CD4-positive, alpha-beta T cell treated with Interleukin-1 beta for 1 hour (primary cell): ENCODE measurements at regions not wholly inside any gene's neighbourhood (a gene's known extent, or its start where the extent isn't known, plus 50 kb on each side); places are given as distances from the start of the nearest gene placed in this dataset.
"Not testable (repeated sequence)": the region's sequence is repeated elsewhere in the genome, so short reads cannot be mapped to it uniquely, and the experiment has no call there.

Experiments
- DNase-seq, 2 donors: peaks; one replicate each; pipeline ENCODE4 v3.0.0-alpha.2; 2020 to 2022

DNA sequence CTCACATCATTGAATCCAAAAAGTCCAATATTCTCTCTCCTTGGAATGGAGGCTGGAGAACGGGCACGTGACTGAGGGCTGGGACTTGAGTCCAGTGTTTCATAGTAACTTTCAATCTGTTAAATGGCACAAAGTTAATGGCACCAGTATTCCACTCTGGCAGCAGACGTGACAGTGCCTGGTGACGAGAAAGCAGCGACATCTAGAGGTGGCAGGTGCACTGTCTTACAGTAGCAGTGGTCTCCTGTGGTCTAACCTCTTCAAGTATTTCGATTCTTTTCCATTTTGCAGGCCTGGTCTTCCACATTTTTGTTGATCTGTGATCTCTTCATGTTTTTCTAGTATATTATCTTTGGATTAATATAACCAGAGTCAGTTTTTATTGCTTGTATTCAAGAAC, 107.1 kb downstream of the OXSM start:
- DNase-seq = no peak

- DNase-seq = no peak
Observed at GRCh38 chr3:25899352-25900101, 109.6 kb downstream of the OXSM start.

GRCh38 chr3:25900161-25900560, 110.3 kb downstream of the OXSM start:
- DNase-seq = no peak

- peak in 1 of 2 donors; percentile 16 for DNase-seq
Observed at GRCh38 chr3:25901796-25902195, 111.9 kb downstream of the OXSM start.

DNA sequence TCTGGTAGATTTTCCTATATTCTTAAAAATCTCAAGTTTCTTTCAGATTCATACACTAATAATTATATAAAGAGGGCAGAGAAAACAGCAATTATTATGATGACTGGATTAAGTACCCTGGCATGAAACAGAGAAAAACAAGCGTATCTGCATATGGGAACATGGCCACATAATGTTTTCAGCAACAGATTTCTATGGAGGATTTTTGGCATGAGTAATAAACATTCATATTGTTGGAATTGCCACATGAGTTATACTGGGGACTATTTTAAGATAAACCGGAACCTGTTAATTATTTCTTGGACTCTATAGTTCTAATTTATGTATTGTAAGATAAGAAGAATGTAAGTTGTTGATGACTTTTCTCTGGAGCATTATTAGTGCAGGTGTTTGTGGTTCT, 112.7 kb downstream of the OXSM start:
- no peak for DNase-seq

- no peak for DNase-seq
Observed at GRCh38 chr3:25903371-25904129, 113.7 kb downstream of the OXSM start.

DNA sequence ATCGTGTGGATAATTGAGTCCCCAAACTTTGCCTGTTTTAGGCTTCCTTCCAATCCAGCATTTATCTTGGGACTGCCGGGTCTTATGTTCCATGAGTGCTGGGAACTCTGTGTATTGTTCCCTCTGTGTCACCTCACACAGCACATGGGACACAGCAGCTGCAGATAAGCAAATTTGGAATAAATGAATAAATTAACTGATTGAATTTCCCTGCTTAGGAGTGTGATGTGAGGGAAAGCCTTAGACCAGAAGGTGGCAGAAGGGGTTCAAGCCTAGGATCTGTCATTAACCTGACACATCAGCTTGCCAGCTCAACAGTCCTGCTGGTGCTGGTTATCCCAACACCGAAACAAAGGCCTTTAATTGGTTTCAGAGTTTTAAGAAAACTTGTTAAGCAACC, 114.3 kb downstream of the OXSM start:
- DNase-seq = no peak

GRCh38 chr3:25906132-25906906, 116.4 kb downstream of the OXSM start:
- no peak for DNase-seq

DNA sequence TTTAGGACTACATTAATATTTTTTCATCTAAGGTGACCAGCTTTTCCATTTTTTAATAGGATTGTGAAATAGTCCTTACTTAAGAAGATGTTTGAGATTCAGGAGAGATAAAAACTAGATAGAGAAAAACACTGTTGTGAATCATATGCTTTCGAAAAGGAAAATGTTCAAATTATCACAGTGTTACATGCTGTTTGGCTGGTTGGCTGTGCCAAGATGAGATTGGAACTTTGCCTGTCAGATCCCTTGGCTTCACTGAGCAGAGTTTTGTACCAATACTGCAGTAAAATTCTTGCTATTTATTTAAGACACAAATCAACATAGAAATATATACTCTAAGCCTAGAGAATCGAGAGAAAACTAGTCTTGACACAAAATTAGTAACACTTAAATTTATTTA, 117.2 kb downstream of the OXSM start:
- DNase-seq = no peak

GRCh38 chr3:25910105-25910504, 120.2 kb downstream of the OXSM start:
- DNase-seq = no peak

DNA sequence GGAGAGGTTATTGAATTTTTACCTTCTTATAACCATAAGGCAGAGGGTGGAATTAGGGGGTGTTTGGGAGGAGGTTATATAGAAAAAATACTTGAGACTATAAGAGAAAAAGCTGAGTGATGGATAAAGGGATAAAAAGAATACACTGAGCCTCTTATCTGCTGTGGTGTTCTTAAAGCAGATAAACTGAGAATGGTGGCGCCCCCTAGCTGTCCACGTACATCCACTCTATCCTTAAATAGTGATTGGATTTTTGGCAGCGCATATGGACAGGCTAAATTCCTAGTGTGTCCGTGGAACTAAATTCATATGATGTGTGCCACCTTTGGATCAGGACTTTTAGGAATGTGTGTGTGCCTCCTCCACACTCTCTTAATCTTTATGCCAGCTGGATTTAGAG, 121.1 kb downstream of the OXSM start:
- peak; percentile 17 to 20 for DNase-seq

DNA sequence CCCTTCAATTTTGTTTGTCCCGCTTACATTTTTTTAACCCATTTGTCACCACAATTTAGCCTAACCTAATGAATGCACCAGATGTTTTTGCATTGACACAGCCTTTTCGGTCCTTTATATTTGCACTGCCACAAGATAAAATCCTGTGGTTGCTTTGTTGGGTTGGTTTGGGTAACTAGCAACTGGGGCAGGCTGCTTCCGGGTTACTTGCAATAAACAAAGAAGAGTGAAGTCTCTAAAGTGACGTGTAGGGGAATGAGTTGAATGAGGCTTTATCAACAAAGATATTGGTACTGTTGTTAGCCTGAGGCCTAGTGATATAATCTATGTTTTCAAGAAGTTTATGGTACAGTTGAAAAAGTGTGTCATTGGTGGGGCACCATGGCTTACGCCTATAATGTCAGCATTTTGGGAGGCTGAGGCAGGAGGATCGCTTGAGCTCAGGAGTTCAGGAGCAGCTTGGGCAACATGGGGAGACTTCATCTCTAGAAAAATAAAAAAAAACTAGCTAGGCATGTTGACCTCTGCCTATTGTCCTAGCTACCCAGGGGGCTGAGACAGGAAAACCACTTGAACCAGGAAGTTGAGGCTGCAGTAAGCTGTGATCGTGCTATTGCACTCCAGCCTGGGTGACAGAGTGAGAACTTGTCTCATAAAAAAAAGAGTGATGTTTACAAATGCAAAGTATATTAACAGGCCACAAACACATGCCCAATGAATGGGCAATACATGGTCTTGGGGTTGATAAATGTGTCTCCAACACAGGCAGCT, 121.8 kb downstream of the OXSM start:
- DNase-seq = peak; percentile 17 to 52

DNA sequence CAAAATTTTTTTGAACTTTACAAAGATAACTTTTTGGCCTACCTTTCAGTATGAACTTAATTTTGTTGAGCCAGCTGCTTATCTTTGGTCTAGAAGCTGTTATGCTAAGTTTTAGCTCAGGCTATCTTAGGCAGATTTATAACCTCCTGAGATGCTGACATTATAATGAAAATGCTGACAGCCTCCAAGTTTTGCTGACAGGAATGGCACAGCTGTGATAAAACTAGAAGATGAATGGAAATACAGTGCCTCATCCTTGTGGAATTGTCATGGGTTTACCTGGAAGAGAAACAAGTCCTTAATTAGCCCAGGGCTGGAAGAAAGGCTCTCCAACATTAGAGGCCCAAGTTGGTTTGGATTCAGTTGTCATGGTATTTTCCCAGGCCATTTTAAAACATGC, 123.3 kb downstream of the OXSM start:
- no peak for DNase-seq

DNA sequence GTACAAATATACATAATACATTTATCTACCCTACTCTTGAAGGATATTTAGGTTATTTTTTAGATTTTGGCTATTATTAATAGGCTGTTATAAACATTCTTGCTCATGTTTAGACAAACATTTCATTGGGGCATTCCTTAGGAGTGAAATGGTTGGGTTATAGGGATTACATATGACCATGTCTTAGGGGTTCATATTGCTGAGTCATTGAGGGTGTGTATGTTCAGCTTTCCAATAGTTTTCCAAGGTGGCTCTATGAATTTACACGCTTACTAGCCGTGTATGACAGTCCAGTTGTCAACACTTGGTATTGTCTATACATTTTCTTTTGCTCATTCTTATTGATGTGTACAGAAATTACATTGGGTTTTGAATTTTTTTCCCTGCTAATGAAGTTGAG, 125.8 kb downstream of the OXSM start:
- DNase-seq = no peak

DNA sequence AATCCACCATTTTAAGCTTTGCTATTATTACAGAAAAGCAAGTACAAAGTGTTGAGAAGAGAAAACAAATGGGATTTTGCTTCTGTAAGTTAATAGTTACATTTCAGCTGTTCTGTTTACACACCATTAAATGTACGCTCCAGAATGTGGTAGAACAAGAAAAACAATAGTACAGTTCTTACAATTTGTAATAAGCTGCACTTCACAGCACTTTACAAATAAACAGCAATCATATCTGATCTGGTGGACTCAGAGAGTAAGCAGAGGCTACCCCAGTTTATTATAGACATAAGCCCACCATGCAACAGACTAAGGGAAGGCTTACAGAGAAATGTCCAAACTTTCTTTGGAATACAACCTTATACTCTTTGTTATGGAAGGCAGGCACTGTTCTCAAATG, 126.4 kb downstream of the OXSM start:
- no peak for DNase-seq

DNA sequence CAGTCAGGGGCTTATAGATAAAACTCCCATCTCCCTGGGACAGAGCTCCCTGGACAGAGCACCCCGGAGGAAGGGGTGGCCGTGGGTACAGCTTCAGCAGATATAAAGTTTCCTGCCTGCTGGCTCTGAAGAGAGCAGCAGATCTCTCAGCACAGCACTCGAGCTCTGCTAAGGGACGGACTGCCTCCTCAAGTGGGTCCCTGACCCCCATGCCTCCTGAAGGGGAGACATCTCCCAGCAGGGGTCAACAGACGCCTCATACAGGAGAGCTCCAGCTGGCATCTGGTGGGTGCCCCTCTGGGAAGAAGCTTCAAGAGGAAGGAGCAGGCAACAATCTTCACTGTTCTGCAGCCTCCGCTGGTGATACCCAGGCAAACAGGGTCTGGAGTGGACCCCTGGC, 142.1 kb downstream of the OXSM start:
- not testable (repeated sequence) for DNase-seq

GRCh38 chr3:25938566-25939325, 148.9 kb downstream of the OXSM start:
- DNase-seq = no peak

- no peak for DNase-seq
Observed at GRCh38 chr3:25940935-25941334, 151.0 kb downstream of the OXSM start.

GRCh38 chr3:25944329-25944728, 154.4 kb downstream of the OXSM start:
- no peak for DNase-seq

GRCh38 chr3:25945366-25945765, 155.5 kb downstream of the OXSM start:
- no peak for DNase-seq

- no peak for DNase-seq
Observed at GRCh38 chr3:25945836-25946235, 155.9 kb downstream of the OXSM start.

GRCh38 chr3:25952133-25952532, 162.2 kb downstream of the OXSM start:
- DNase-seq = no peak
